ENCODE measurements at regions not wholly inside any gene's neighbourhood (a gene's known extent, or its start where the extent isn't known, plus 50 kb on each side); places are given as distances from the start of the nearest gene placed in this dataset.

DNA sequence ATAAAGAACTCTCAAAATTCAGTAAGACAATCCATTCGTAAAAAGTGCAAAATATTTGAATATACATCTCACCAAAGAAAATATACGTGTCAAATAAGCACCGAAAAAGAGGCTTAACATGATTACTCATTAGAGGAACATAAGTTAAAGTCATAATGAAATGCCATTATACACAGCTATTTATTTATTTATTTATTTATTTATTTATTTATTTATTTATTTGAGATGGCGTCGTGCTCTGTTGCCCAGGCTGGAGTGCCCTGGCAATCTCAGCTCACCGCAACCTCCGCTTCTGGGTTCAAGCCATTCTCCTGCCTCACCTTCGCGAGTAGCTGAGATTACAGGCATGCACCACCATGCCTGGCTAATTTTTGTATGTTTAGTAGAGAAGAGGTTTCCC lies 203.6 kb upstream of the UBASH3B start:
- no peak for DNase-seq

DNA sequence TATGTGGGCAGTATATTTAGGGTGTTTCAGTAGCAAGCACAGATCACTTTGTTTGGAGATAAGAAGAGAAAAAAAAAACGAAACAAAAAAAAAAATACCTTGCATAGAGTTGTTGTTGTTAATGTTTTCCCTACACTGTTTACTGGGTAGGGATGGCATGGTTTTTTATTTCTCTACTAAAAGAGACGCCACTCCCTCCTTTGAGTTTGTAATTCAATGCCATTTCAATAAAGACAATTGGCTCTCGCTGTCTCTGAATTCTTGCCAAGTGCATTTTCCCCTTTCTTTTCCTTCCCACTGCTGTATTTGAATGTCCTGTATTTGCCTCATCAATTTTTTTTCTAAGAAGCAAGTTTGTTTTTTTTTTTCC lies 213.9 kb upstream of the UBASH3B start:
- peak in 1 of 56 donors; percentile 23 for DNase-seq

DNA sequence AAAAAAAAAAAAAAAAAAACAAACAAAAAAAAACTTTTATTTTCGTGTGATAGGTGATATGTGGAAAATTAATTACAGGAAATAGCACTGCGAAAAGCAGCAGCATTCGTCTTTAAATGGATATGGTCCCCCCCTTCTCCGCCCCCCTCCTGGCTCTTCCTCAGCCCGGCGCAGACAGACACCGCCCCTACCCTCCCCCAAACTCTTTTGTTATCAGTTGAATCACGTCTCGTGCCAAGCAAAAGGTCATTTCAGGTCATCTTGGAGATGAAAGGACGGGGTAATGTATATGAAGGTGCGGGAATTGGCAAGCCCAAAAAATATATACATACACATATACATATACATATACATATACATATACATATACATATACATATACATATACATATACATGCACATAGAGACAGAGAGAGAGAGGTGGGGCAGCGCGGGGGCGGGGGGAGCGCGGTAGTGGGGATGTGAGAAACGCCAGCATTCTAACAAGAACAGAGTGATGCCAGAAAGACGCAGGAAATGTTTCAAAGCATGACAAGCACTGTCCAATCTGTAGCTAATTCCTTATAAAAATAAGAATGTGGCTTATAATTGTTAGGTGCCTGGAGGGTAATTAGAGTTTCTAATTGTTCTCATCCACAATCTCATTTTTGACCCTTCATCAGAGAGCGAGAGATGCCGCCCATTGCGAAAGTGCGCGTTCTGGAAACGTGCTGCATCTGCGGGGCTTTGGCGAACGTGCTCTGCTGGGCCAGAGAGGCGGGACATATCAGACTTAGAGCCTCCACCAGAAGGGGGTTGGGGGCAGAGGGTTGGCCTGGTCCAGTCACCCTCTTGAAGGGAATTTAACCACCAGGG lies 214.5 kb upstream of the UBASH3B start:
- peak in 32 of 56 donors; percentile 11 to 72 (median 38) for DNase-seq

DNA sequence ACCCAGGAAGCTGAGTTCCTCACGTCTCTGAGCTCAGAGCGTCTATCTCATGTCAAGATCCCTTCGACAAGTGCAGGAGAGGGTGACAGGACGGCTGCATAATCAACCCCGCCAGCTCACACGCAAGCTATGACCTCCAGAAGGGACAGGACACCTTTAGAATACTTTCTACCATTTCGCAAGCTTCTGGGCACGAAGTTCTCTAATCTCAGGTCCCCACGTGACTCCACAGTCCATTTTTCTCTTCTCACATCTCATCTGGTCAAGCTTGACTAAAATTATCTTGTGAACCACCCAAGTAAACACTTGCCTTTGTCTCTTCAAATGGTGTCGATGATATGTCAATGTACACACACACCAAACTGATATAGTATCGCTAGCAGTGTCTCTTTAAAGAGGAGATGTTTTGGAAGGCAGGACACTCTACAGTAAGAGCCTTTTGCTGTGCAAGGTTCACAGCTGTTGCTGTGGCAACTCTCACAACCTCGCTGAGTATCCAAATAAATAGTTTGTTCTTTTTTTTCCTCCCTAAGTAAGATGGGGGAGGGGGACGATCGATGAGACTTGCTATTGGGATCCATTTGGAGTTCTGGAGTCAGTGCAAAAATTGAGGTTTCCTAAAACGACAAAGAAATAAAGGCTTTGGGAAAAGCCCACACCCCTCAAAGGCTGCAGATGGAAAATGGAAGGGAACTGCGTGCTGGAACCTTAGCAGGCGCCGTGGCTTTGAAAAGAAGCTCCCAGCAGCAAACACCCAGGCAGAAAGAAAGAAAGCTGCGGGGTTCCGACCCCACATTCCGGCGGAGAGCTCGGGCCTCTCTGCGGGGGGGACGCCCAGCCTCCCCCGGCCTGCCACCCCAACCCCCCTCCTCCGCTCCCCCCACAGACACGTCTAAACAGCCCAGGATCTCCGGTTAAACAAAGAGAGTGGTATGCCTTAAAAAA lies 215.4 kb upstream of the UBASH3B start:
- DNase-seq, result peak in 26 of 56 donors; percentile 13 to 60 (median 39)

DNA sequence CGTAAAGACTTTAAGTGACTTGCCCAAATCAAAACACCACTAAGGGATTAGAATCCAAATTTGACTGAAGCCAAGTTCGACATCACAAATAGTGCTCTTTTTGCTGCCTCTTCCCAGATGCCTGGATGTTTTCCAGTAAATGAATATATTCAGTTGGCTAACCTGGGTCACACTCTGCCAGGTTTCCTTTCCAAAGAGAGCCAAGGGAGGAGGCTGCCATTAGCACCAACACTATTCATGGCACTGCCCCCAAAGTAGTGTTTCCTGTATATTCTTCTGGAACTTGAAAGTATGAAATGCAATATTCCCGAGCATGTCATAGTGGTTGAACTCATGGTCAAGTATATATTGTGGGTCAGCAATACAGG lies 219.3 kb upstream of the UBASH3B start:
- DNase-seq, result no peak

DNA sequence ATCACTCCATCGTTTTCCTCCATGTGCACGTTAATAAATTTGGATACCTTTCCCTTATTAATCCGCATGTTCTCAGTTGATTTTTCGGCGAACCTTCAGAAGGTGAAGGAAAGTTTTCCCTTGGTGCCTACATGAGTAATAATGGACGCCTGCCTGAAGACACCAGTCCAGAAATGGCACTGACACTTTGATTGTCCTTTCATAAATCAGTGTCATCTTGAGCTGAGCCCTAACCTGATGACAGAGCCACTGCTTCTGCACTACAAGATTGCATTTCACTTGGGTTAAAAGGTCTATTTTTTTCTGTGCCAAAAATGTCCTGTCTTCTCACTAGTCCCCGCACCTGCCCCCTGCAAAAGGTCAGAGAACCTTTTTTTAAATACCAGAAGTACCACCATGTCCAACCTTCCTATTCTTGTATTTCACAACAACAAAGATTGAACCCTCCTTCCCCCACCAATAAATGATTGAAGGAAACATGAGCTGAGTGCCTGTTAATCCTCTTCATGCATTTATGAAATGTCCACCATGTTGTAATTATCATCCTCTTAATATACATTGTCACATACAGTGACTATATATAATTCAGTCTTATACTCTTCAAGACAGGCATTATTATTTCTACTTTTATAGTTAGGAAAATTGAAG lies 219.9 kb upstream of the UBASH3B start:
- no peak for DNase-seq

DNA sequence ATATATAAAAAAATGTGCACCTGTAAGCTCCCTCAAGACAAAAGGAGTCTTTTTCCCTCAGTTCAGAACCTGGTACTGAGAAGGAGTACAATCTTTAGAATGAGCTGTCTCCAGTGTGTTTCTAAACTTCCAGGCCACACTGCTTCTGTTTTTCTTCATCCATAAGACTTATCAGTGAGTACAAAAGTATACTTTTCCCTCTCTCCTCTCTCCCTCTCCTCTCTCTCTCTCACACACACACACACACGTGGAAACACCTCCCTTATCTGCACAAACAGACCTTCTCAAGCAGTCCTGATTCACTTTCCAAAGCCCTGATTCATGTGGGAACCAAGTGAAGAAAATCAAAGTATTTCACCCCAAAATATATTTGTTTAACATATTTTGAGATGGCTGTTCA lies 220.7 kb upstream of the UBASH3B start:
- no peak for DNase-seq

DNA sequence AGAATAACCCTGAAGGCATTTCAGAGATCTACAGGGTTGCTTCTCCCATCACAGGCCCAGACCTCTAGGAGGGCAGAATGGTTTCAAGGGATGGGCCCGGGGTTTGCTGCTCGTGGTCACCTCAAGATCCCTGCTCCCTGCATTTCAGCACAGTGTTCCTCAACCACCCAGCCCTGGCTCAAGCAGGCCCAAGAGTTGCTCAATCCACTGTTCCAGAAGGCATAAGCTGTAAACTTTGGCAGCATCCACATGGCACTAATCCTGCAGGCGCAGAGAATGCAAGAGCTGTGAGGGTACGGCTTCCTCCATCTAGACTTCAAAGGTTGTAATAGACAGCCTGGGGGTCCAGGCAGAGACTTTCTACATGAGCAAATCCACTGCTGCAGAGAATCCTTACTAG lies 225.0 kb upstream of the UBASH3B start:
- no peak for DNase-seq

DNA sequence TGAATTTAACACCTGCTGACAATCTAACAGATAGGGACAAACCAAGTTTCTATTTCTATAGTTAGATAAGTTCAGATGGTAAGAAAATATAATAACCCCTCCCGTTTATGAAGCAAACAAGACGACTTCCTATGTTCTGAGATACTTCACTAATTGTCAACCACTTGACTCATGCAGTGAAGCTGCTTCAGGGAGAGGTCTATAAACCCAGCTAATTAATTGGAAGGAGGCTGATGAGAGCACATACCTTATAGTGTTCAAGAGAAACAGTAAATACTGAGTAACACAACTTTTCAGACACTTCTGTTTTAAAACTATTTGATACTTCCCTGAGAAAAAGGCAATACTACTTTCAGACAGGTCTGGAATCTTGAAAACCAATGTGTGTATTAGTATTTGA lies 229.4 kb upstream of the UBASH3B start:
- no peak for DNase-seq

DNA sequence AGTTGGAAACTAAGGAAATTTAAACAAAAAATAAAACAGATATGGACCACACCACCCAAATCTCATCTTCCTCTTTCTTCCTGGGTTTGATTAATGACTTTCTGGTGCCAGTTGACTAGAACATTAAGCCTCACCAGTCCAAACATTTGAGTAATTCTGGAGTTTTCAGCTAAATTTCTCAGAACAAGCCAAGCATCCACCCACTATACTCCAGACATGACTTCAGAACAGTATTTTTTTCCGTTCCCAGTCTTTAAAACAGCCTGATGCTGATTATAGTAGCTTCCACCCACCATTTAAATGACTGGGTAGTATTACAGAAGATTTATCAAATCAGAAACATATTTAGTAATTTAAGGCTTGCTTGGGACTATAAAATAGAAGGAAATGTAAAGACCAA lies 230.9 kb upstream of the UBASH3B start:
- DNase-seq, result no peak

DNA sequence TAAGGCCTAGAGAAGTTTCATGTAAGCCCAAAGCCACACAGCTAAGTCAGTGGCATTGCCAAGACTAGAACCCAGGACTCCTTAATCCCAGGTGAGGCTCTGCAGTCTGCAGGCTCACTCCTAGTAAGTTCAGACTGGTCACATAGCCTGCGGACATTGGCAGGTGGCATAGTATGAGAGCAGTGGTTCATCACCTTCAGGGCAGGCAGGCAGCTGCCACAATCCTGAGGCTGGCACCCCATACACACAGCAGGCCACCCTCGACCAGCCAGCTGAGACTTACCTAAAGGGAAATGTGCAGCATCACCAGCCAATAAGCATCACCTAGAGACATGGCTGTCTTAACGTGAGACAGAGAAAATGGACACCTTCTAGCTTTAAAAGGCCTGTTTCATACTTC lies 231.6 kb upstream of the UBASH3B start:
- no peak for DNase-seq

DNA sequence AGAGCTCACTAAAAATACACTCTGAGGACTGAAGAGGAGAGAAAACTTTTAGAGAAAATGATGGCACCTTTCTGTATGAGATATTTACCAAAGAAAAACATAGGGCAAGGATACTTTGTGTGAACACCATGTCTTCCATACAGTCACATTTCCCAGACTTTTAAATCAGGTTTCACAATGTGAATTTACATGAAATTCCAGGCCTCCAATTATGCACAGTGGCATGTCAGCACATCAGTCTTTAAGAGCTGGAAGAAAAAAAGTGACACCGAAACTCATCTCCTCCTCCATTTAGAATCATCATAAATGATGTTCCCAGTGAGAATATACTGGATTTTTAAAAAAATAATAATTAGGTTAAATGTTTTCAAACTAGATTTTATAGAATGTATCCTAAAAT lies 232.2 kb upstream of the UBASH3B start:
- no peak for DNase-seq

DNA sequence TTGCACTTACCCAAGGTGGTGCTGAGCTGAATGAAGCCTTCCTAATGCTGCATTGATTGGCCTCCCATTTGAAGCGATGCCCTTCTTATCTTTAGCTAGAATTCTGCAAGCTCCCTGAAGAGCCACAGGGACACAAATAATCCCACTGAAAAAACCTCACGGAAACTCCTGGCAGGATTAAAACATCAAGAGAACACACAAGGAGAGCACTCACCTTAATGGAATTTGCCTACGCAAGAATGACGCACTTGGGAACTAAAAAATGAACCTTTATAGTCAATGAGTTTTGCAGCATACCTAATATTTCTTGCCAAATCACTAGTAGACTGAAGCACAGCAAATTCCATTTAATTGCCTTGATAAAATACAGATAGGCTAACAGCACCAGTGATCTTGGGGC lies 232.8 kb upstream of the UBASH3B start:
- DNase-seq, result no peak

DNA sequence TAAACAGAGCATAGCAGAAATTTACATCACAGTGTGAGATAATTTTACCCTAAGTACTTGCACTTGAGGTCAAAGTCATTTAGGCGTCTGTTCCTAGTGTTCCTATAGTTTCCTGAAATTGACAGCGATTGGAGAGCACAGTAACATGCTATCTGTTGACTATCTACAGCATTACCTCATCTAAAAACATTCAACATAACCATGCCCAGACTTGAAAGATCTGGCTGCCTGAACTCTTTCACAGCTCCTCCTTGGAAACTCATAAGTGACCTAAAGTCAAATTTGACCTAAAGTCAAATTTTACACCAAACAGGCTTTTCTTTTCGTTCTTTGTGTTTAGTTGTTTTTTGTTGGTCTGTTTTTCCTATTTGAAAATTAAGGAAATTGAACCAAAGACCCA lies 233.8 kb upstream of the UBASH3B start:
- no peak for DNase-seq

DNA sequence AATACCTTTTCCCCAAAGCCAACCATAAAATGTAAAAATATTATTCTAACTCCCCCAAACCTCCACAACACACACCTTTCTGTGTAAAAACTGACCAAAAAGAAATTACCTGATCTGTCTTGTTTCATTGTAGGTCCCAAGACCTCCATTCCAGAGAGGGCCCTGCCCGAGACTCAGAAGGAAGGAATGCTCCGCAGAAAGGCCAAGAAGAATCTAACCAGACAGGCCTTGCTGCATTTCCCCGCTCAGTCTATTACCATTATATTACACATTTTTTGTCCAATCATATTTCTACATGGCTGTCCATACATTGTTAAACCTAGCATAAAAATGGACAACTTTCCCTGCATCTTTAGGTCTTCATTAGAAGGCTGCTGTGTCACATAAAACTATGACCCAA lies 237.5 kb upstream of the UBASH3B start:
- no peak for DNase-seq

DNA sequence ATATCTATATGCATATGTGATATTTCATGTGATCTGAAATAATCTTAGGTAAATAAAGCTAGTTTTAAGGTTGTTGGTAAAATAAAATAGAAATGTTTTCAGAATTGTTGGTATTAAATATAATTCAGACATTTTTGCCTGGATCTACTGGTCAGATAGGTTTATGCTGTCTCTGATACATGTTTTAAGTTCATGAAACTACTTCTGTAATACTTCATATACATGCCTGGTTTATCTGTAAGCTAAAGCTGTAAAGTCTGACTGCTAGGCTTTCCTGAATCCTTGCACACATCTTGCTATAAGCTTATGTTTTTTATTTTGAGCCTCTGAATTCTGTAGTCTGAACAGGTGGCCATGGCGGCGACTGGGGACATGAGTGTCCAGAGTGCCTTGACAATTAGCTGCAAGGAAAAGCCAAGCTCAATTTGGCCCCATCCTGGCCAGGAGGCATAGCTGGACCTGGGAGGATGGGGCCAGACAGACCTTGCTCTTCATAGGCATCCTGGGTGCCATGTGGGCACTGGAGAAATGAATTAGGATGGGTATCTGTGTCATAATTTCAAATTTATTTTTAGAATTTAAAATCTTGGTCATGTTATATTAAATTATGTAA lies 241.0 kb upstream of the UBASH3B start:
- DNase-seq, result no peak

DNA sequence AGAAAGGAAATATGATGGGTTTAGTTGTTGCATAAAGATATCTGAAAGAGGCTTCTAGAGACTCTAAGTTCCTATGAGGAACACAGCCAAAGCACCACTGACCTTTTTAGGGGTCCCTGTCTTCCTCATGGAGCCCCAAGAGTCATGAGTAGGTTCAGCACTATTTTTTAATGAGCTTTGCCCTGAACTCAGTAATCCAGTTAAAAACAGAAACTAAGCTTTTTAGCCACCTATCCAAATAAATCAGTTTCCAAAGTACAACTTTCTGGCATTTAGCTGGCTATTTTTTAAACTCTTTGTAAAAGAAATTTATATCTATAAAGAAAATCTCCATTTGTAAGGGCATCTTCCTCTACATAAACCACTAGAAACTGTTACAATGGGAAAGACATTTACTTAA lies 241.8 kb upstream of the UBASH3B start:
- no peak for DNase-seq

DNA sequence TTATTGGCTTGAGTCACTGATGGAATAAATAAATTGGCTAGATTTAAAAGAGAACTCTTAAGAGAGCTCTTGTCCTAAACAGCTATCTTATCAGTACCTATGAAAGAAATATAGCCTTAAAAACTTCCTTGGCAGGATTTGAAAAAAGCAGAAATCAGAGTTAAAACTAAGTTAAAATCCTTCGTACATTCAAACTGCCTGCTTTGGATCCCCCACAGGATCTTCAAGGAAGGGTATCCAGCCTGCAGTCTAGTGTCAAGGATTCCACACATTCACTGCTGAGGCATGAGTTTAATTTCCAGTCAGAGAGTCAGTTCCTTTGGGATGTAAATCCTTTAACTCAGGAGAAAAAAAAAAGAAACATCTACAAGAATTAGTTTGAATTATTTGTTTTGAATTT lies 242.9 kb upstream of the UBASH3B start:
- DNase-seq, result no peak

DNA sequence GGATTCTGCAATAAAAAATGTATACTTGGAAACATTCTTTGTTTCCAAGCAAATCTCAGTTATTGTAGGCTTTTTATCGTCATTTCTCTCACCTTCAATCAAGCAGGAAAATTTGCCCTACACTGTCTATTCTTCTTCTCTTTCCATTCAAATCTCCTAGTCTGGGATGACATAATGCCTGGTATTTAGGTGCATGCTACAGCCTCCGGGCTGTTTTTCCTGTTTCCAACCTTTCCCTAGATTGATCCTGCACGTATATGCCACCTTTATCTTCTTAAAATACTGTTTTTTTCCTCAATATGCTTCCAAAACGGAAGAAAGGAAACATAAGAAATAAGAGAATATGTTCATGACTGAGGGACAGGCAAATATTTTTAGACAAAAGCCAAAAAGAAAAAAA lies 249.1 kb upstream of the UBASH3B start:
- DNase-seq, result no peak

DNA sequence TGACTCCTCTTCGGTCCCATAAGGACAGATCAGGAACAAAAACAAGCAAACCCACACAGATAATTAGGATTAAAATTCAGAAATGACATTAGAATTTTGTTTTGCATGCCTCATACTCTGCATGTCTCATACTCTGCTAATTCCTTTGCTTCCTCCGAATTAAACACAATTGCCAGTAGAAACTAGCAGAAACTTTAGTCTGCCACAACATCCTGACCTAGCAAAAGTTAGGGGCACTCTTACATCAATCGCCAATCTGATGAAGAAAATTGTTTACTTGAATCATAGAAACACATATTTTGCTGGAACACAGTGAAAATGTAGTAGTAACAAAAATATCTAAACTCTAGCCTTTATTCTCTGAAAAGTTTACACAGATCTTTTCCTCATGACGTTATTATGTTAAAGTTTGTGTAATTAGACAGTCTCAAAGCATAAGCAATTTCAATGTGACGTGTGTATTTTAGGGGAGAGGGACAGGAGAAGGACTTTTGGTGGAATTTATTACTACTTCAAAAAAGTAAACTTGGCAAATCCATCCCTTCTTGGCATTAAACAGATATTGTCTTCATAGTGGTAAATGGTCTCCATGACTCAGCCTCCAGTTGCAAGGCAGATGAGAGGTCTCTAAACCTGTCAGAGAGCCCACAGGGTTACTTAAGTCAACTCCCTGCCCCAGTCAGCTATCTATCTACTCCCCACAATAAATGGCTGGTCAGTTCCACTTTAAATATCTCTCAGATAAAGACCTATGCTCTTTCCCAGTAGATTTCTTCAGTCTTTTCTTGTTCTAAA lies 249.8 kb upstream of the UBASH3B start:
- no peak for DNase-seq

DNA sequence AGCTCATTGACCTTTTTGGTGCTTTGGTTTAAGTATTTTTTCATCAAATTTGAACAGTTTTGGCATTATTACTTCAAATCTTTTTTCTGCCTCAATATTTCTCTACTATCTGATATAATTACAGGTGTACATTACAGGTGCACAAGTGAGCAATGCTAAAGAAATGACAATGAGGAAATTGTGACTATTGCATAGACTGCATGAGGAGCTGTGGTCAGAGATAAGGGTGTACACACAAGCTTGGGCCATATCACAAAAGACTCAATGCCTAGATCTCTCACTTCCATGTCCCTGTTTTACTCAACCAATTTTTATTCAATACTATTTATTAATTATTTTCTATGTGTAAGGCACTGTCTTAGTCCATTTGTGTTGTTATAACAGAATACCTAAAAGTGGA lies 251.0 kb upstream of the UBASH3B start:
- DNase-seq, result no peak

All from amygdala (tissue), 56 donors.